Nephron progenitor cell (in vitro differentiated cells): ENCODE measurements at regions not wholly inside any gene's neighbourhood (a gene's known extent, or its start where the extent isn't known, plus 50 kb on each side); places are given as distances from the start of the nearest gene placed in this dataset.

Source experiments
- DNase-seq: peaks from one replicate; pipeline ENCODE4 v3.0.0; 2021
- H3K27ac Mint-ChIP-seq: 2 replicates; pipeline ENCODE4 v1.8.0; 2021; ENCODE audit warnings: mild to moderate bottlenecking, moderate library complexity, mixed read lengths
- H3K27me3 Mint-ChIP-seq: 2 replicates; pipeline ENCODE4 v1.8.0; 2021; ENCODE audit warnings: mild to moderate bottlenecking, low read depth, mixed read lengths; ENCODE audit not compliant: poor library complexity
- H3K36me3 Mint-ChIP-seq: 2 replicates; pipeline ENCODE4 v1.8.0; 2021; ENCODE audit warnings: low read depth, mixed read lengths
- H3K4me1 Mint-ChIP-seq: 2 replicates; pipeline ENCODE4 v1.8.0; 2021; ENCODE audit warnings: mixed read lengths
- H3K4me3 Mint-ChIP-seq: 2 replicates; pipeline ENCODE4 v1.8.0; 2021; ENCODE audit warnings: mild to moderate bottlenecking, moderate library complexity, mixed read lengths
- H3K9me3 Mint-ChIP-seq: 2 replicates; pipeline ENCODE4 v1.8.0; 2021; ENCODE audit warnings: mild to moderate bottlenecking, moderate library complexity, mixed read lengths
- TF ChIP-seq, protein P1 (sequence below): fragments of 200-600 bp; sonication (generic); IDR thresholded peaks from 2 replicates; pipeline ENCODE4 v1.5.0; 2021; ENCODE audit warnings: antibody characterized with exemption

DNA sequence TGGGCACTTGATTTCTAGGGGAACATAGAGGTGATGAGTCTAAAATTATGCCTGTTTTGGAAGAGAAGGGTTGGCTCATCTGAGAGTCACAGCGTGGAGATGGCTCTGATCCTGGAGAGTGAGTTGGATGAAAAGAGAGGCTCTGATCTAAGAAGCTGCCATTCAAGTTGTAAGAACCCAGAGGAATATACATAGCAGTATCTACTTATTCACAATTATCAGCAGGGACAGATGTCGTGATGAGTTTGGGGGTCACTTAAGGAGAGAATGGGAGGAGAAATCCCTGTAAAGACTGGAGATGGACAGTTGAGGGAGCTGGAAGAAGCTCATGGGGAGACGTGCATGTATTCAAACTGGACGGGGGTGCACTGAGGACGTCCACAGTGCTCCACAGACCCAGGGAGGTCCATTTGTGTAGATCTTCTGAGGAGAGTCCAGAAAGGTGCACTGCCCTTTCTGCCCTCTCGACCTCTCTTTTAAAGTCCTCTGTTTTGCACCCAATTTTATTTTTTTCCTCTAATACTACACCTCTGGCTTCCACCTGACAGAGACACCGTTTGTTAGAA lies 124.7 kb upstream of the SSTR4 start:
- Mint-ChIP-seq H3K4me1 (peaks cover 4% of the 10 kb centered on the region), H3K27me3 (no peaks in the 10 kb centered on the region), H3K9me3 (peaks cover 20% of the 10 kb centered on the region), H3K4me3 (no peak overlapping the region), H3K36me3 (no peaks in the 10 kb centered on the region), H3K27ac (no peak overlapping the region)
- TF ChIP-seq, protein P1, sequence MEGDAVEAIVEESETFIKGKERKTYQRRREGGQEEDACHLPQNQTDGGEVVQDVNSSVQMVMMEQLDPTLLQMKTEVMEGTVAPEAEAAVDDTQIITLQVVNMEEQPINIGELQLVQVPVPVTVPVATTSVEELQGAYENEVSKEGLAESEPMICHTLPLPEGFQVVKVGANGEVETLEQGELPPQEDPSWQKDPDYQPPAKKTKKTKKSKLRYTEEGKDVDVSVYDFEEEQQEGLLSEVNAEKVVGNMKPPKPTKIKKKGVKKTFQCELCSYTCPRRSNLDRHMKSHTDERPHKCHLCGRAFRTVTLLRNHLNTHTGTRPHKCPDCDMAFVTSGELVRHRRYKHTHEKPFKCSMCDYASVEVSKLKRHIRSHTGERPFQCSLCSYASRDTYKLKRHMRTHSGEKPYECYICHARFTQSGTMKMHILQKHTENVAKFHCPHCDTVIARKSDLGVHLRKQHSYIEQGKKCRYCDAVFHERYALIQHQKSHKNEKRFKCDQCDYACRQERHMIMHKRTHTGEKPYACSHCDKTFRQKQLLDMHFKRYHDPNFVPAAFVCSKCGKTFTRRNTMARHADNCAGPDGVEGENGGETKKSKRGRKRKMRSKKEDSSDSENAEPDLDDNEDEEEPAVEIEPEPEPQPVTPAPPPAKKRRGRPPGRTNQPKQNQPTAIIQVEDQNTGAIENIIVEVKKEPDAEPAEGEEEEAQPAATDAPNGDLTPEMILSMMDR: no peak
- DNase-seq: no peak

DNA sequence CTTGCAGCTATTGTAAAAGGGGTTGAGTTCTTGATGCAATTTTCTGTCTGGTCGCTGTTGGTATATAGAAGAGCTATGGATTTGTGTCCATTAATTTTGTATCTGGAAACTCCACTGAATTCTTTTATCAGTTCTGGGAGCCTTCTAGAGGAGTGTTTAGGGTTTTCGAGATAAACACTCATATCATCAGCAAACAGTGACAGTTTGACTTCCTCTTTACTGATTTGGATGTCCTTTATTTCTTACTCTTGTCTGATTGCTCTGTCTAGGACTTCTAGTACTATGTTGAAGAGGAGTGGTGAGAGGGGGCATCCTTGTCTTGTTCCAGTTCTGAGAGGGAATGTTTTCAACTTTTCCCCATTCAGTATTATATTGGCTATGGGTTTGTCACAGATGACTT lies 120.8 kb upstream of the SSTR4 start:
- H3K27me3 Mint-ChIP-seq: peaks cover 3% of the 10 kb centered on the region
- H3K9me3 Mint-ChIP-seq: peaks cover 22% of the 10 kb centered on the region
- peaks cover 7% of the 10 kb centered on the region for H3K4me1 Mint-ChIP-seq
- no peaks in the 10 kb centered on the region for H3K36me3 Mint-ChIP-seq
- H3K27ac Mint-ChIP-seq: no peak overlapping the region
- no peak overlapping the region for H3K4me3 Mint-ChIP-seq
- DNase-seq: no peak
- TF ChIP-seq, protein P1: no peak

DNA sequence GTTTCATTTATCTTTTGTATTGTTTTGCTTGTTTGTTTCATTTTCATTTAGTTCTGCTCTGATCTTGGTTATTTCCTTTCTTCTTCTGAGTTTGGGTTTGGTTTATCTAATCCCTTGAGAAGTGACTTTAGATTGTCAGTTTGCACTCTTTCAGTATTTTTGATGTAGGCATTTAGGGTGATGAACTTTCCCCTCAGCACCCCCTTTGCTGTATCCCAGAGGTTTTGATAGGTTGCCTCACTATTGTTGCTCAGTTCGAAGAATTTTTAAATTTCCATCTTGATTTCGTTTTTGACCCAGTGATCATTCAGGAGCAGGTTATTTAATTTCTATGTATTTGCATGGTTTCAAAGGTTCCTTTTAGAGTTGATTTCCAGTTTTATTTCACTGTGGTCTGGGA lies 119.6 kb upstream of the SSTR4 start:
- H3K4me1 Mint-ChIP-seq: peaks cover 8% of the 10 kb centered on the region
- H3K27me3 Mint-ChIP-seq: peaks cover 7% of the 10 kb centered on the region
- H3K4me3 Mint-ChIP-seq: no peak overlapping the region
- no peak overlapping the region for H3K27ac Mint-ChIP-seq
- peaks cover 22% of the 10 kb centered on the region for H3K9me3 Mint-ChIP-seq
- DNase-seq: no peak
- TF ChIP-seq, protein P1: no peak
- no peaks in the 10 kb centered on the region for H3K36me3 Mint-ChIP-seq

DNA sequence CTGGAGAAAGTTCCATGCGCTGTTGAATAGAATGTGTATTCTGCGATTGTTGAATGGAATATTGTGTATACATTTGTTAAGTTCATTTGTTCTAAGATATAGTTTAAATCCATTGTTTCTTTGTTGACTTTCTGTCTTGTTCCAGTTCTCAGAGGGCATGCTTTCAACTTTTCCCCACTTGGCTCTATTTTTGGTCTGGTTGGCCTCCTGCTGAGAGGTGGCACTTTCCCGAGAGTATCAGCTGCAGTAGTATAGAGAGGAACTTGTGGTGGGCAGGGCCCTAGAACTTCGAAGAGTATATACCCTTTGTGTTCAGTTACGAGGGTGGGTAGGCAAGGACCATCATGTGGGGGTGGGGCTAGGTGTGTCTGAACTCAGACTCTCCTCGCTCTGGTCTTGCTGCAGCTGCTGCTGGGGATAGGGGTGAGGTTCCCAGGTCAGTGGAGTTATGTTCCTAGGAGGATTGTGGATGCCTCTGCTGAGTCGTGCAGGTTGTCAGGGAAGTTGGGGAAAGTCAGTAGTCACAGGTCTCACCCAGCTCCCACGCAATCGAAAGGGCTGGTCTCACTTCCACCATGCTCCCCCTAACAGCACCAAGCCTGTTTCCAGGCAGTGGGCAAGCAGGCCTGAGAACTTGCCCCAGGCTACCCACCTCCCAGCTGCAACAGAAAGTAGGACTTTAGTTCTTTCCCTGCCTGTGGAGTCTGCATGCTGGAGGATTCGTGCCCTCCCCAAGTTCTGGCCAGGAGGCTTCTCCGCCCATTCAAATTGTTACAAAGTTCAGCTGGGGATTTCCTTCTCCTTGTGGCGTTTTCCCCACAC lies 118.9 kb upstream of the SSTR4 start:
- Mint-ChIP-seq H3K4me3 (no peak overlapping the region), H3K27me3 (peaks cover 7% of the 10 kb centered on the region), H3K9me3 (peaks cover 22% of the 10 kb centered on the region), H3K36me3 (no peaks in the 10 kb centered on the region), H3K27ac (no peak overlapping the region), H3K4me1 (peaks cover 10% of the 10 kb centered on the region)
- DNase-seq: no peak
- TF ChIP-seq, protein P1: no peak

DNA sequence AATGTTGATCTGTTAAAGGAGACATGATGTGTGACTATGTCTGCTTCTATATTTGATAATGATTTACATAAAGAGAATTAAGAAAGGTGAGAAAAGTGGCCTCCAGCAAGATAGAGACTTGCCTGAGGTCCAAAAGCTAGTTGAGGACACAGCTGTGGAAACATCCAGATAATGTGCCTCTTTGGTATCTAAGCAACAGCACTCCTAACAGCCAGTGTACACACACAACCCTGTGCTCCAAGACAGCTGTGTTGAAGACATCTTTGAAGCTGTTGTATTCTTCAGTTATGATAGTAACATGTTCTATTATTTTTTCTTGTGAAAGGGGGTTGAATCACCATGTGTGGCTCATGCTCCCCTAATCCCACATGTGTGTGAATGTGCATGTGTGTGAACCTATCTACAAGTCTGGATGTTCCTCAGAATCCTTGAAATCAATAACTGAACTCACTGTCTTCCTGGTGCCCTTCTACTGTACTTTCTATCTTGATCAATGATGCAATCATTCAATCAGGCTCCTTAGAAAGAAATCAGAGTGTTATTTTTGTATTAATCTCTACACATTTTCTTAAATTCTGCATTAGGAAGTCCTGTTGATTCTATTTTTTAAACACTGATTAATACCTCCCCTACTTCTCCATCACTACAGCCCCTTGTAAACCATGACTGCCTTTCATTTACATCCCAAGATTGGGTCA lies 116.7 kb upstream of the SSTR4 start:
- Mint-ChIP-seq H3K36me3 (no peaks in the 10 kb centered on the region), H3K27me3 (peaks cover 7% of the 10 kb centered on the region), H3K9me3 (peaks cover 17% of the 10 kb centered on the region), H3K27ac (no peak overlapping the region), H3K4me3 (no peak overlapping the region), H3K4me1 (peaks cover 13% of the 10 kb centered on the region)
- TF ChIP-seq, protein P1: no peak
- DNase-seq: no peak
